Fibroblast of skin of right quadriceps (primary cell): ENCODE measurements at regions not wholly inside any gene's neighbourhood (a gene's known extent, or its start where the extent isn't known, plus 50 kb on each side); places are given as distances from the start of the nearest gene placed in this dataset.

Experiments
- DNase-seq: peaks from one replicate; pipeline ENCODE4 v3.0.0-alpha.2; 2013

DNA sequence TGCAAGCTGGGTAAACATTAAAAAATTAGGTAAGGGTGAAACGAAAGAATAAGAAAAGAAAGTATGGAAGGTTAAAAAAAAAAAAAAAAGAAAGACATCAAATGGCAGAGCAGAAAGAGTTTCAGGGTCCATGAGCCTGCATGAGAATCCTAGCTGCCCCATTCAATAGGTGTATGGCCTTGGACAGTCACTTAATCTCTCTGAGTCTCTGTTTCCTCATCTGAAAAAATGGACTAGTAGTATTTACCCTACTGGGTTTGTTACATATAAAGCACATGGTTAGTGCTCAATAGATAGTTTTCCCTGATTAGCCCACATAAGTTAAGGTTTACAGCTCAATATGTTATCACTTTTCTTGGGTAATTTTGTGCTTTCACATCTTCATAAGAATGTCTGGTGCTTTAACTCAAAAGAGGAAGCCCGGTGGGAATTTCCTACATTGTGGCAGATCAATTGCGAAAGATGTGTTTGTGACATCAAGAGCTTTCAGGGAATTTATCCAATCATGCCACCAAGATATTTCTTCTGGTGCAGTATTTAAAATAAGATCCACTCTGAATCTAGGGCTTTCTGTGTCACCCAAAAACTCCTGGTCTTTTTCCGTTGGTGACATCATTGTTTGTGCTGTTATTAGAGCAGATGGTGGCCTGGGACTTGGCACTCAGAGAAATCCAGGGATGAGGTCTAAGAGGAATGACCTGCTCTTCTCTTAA, 57.2 kb upstream of the UBE2E1 start:
- DNase-seq, result peak; percentile 76

GRCh38 chr3:23749609-23750008, 56.1 kb upstream of the UBE2E1 start:
- no peak for DNase-seq

GRCh38 chr3:23750573-23751210, 55.1 kb upstream of the UBE2E1 start:
- DNase-seq, result no peak

GRCh38 chr3:23751212-23751723, 54.5 kb upstream of the UBE2E1 start:
- peak; percentile 66 for DNase-seq

GRCh38 chr3:23752126-23752525, 53.6 kb upstream of the UBE2E1 start:
- no peak for DNase-seq

DNA sequence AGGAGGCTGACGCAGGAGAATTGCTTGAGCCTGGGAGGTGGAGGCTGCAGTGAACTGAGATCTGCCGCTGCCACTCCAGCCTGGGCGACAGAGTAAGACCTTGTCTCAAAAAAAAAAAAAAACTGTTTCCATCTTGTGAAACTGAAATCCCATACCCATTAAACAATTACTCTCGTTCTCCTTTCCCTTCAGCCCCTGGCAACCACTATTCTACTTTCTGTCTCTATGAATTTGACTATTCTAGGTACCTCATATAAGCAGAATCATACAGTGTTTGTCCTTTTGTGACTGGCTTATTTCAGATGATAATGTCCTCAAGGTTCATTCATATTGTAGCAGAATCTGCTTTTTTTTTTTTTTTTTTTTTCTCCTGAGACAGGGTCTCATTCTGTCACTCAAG, 51.5 kb upstream of the UBE2E1 start:
- no peak for DNase-seq
